Activated CD4-positive, alpha-beta T cell treated with anti-CD3 and anti-CD28 coated beads for 24 hours (primary cell): ENCODE measurements at regions not wholly inside any gene's neighbourhood (a gene's known extent, or its start where the extent isn't known, plus 50 kb on each side); places are given as distances from the start of the nearest gene placed in this dataset.

Experiments
- DNase-seq, 2 donors: peaks; one replicate each; pipeline ENCODE4 v3.0.0-alpha.2; 2020; ENCODE audit warnings: low read depth in 2 of 2

- no peak for DNase-seq
Observed at GRCh38 chr11:128328955-128329551, 258.3 kb downstream of the ETS1 start.

GRCh38 chr11:128327274-128327673 lies 260.1 kb downstream of the ETS1 start:
- no peak for DNase-seq

DNA sequence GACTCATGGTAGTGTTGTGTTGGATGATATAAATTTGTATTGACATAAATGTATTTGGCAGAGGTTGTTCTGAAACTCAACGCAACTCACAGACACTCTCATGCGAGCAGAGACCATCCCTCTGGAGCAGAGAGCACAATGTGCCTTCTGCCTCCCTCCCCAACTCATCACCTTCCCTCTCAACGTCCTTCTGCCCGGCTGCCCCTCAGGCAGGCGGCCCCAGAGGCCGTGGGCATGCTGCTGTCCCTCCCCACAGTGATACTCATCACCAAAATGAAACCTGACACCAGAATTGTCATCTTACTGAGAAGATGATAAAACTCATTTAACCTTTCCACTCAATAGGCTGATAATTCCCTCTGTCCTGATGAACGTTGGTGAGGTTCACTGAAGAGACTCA lies 260.6 kb downstream of the ETS1 start:
- DNase-seq: no peak

DNA sequence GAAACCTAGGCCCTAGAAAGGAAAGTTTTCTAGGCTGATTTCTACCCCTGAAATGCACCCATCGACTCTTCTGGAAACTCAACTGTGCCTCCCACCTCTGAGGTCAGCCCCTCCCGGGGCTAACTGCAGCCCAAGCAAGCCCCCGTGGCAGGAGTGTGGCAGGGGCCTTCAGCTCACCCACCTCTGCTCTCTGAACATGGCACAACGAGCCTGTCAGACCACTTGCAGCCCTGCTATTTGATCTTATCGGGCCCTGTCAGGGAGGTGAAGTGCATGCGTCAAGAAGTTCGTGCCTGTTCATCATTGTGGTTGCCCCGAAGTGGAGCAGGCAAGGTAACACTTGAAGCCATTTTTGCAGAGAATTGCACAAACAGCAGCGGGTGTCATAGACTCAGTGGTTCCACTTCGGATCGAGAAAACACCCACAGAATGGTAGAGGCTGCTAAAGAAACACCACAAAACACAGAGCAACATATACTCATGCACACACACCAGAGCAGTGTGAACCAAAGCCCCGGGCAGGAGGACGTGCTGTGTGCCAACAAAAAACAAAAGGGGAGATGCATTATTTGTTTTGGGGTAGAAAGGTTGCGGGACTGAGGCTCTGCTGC lies 262.7 kb downstream of the ETS1 start:
- DNase-seq: peak; percentile 59 to 64

GRCh38 chr11:128324051-128324481 lies 263.3 kb downstream of the ETS1 start:
- DNase-seq: no peak

- no peak for DNase-seq
Observed at GRCh38 chr11:128323381-128323780, 264.0 kb downstream of the ETS1 start.

- DNase-seq: peak; percentile 60 to 62
Observed at GRCh38 chr11:128318856-128319474, 268.4 kb downstream of the ETS1 start.

DNA sequence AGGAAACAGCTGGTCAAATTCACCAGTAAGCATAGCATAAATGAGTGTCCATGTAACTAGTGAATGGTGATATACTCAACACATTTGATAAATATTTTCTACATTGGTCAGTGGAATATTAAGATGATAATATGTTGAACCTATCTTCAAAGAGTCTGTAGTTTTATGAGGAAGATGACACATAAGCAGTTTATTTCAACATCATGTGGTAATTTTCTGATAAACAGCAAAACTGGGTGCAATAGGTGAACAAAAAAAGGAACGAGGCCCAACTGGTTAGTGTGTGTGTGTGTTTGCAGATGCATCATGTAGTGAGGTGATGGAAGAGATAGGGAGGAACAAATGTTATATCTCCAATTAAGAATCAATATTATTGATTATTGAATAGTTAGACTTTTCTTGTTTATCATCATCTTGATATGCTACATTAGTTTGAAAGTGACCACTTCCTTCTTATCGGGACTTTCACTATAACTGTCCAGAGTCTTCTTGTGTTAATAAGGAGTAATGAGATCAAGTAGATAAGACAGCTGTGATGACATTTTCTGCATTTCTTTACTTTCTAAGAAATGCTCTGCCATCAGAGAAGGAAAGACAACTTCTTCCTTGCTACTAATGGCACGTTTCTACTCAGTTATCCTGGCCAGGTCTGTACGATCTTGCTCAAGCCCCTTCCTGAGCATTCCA lies 270.7 kb downstream of the ETS1 start:
- no peak for DNase-seq

DNA sequence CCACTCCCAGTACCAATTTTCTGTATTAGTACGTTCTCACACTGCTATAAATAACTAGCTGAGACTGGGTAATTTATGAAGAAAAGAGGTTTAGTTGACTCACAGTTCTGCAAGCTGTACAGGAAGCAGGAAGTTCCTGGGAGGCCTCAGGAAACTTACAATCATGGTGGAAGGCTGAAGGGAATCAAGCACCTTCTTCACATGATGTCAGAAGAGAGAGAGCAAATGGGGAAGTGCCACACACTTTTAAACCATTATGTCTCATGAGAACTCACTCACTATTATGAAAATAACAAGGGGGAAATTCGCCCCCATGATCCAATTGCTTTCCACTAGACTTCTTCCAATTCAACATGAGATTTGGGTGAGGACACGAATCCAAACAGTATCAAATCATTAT lies 271.4 kb downstream of the ETS1 start:
- no peak for DNase-seq

DNA sequence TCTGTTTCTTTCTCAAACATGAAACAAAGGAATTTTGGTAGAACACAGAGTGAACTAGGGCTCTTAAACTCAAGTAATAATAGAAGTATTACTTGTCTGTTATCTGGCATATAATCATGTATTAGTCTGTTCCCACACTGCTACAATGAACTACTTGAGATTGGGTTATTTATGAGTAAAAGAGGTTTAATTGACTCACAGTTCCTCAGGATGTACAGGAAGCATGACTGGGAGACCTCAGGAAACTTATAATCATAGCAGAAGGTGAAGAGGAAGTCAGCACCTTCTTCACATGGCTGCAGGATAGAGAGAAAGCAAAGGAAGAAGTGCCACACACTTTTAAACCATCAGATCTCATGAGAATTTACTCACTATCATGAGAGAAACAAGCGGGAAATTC lies 273.4 kb downstream of the ETS1 start:
- DNase-seq: no peak

GRCh38 chr11:128311742-128312719 lies 275.3 kb downstream of the ETS1 start:
- DNase-seq: no peak

DNA sequence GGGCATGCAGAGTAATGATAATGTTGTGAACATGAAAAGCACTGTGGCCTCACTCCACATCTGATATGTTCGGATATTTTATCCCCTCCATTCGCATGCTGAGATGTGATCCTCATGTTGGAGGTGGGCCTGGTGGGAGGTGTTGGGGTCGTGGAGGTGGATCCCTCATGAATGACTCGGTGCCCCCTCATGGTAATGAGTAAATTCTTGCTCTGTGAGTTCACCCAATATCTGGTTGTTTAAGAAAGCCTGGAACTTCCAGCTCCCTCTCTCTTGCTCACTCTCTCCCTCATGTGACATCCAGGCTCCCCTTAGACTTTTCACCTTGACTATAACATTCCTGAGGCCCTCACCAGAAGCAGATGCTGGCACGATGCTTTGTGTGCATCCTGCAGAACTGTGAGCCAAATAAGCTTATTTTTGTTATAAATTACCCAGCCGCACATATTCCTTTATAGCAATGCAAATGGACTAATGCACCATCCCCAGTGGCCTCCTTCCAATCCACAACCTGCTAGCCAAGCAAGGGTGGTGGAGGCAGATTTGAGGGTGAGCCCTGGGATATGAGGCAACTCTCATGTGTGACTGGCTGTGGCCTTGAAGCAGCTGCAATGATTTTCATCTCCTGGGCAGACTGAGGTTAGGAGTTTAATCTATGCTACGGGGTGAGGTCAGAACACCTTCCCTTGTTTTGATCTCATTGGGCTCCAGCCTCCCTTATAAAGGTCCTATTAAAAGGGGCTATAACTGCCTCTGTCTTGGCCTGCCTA lies 276.5 kb downstream of the ETS1 start:
- DNase-seq: no peak

GRCh38 chr11:128310005-128310404 lies 277.4 kb downstream of the ETS1 start:
- DNase-seq: no peak

DNA sequence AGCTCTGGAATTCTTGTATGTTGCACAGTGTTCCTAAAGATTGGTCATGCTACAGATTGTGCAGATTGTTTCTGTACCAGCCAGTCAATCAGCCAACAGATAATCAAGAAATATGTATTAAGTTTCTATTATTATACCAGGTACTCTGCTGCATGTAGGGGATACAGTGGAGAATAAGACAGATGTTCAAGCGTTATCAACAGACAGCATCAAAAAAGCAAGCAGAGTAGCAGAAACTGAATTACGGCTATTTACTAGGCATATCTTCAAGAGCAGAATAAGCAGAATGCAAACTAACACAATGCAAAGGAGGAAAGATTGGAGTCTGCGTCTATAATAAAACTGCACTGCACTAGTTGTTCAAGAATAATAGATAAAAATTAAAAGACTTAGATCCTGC lies 278.6 kb downstream of the ETS1 start:
- no peak for DNase-seq

- DNase-seq: no peak
Observed at GRCh38 chr11:128305588-128305987, 281.8 kb downstream of the ETS1 start.

DNA sequence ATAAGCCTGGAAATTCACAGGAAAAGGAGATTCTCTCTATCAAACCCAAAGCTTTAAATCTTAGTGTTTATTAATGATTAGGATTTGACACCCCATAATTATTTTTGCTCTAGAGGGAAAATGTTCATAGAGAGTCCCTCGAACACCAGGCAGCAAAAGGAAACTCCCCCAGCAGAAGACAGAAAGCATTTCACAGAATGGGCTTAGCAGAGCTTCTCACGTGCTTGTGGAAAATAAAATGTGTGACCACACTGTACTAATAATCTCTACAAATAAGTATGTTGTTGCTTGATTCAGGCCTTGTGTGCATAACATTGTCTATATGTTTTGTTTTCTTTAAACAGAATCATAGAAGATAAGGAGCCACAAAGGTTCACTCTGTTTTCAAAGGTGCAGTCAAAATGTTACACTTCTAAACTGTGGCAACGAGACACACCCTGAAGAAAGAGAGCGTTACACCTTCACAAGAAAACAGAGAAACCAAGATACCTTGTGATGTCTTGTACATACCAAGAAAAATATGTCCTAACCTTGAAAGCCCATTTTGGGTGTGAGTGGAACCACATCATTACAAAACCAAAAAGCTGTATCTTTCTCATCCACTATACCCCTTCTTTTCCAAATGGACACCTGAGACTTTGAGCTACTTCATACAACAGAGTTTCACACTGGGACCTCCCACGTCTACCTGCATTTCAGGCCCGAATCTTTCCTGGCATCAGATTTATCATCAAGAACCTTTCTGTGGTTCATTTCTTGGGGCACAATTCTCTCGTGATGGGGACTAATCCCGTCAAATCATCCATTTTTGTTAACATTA lies 282.5 kb downstream of the ETS1 start:
- no peak for DNase-seq

DNA sequence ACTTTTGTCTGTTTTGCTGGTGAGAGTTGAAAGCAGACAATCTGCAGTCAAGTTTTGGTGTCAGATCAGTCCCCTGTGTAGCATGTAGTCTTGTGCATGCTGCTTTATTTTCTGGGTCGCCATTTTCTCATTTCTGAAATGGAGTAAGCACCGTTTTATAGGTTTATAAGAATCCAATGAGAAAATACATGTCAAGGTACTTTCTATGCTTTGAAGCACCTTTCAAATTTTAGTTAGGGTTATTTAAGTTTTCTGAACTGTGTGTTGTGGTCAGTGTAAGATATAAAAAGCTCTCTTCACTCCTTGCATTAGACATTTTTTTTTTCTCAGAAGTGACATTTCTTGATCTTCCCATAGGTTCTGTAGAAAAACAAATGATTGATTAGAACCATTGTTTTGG lies 283.2 kb downstream of the ETS1 start:
- DNase-seq: no peak

DNA sequence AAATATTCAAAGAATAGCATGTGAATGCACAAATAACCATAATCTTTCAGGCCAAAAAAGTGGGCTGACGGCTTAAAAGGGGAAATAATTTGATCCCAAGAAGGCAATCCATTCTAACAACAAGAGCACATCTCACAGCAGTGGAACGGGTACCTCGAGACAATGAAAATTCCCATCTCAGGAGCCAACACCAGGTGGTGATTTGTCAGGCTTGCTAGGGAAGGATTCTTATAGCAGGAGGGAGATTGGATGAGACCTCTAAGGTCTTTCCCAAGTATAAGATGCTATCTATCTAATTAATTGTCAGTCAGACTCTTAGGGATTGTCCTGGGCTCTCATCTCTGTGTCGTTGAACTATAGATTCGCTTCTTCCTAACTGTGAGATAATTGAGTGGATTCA lies 284.0 kb downstream of the ETS1 start:
- DNase-seq: no peak

- DNase-seq: no peak
Observed at GRCh38 chr11:128302425-128303186, 284.8 kb downstream of the ETS1 start.
